GM11168 (cell line): ENCODE measurements at regions not wholly inside any gene's neighbourhood (a gene's known extent, or its start where the extent isn't known, plus 50 kb on each side); places are given as distances from the start of the nearest gene placed in this dataset.
"Not testable (repeated sequence)": the region's sequence is repeated elsewhere in the genome, so short reads cannot be mapped to it uniquely, and the experiment has no call there.

Source experiments
- in situ Hi-C: fragments of 300-500 bp; cut with MboI; formaldehyde crosslinking; loops from one replicate; pipeline ENCODE4 v1.12.0; 2022; ENCODE audit warnings: low sequenced_read_pairs; ENCODE audit not compliant: unreplicated experiment

DNA sequence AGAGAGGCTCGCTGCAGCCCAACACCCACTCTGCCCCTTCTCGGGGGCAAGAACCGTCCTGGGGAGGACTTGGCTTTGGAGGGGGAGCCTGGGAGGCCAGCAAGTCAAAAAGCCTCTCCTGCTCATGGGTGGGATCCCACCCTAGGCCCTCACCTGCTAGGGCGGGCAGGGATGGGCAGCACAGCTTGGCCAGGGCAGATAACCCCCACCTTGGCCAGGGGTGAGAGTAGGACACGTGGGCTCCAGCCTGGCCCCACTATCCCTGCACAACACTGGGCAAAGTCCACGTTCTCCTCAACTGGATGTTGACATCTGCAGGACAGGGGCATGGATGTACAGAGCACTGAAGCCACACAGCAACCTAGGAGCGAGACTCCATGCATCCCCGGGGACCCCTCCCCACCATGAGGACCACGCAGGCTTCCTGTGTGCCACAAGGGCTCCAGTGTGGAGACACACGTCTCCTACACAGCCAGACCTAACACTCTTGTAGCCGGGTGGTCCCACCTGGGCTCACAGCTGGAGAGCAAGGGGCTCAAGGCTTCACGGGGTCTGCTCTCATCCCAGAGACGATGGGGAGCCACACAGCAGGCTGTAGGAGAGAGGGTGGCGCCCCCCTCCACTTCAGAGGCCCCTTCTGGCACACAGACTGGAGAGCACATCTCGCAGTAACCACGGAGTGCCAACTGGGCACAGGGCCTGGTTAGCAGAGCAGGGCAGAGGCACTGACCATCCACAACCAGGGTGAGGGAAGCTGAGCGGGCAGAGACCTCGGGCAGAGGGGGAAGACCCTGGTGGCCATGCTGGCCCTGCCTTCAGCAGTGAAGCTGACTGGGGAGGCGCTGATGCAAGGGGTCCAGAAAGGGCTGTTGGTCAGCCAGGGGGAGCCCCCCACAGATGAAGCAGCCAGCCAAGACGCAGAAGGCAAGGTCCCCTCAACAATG lies 171.1 kb downstream of the CRYBB2 start:
- in situ Hi-C loops: no loop called here

DNA sequence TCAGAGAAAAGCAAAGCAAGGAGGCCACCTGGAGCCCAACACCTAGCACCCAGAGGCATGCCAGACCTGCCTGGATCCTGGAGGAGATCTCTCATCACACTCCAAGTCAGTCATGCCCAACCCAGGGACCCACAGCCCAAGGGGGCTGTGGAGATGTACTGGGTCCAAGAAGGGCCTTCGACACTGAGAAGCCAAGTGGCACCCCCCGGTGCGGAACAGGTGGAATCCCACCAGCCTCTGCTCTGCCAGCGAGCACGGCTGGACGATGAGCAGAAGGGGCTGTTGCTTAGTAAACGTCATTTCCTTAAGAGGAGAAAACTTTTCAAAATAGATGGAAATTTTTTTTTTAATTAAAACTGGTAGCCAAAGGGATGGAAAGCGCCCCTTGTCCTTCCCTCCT lies 171.9 kb upstream of the GRK3 start:
- in situ Hi-C loops: no loop called here

DNA sequence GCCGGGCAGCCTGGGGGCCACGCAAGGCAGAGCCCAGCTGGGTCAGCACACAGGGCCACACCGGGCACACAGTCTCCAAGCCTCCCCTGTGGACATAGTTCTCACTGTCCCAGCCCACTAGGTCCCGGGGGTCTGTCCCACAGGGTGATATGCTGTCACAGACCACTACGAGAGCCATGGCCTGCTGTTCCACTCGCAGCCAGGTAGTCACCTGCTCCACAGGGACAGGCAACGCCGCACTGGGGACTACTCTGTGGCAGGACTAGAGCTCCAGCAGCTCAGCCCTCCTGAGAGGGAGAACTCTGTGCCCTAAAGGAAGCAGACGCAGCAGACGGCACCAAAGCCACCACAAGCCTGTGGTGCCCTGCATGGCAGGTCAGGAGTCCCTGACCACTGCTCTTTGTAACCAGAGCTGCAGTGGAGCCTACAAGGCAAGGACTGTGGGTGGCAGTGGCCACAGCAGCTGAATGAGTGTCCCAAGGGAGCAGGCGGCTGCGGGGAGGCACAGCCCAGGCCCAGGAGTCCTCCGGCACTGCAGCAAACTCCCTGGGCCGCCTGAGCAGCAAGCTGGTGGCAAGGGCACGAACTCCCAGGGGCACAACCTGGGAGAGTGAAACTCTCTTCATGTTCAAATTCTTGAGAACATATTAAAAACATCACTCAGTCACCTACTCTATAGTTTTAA lies 171.2 kb upstream of the GRK3 start:
- in situ Hi-C loops: no loop called here

GRCh38 chr22:25395468-25395867 lies 169.0 kb upstream of the GRK3 start:
- in situ Hi-C loops: no loop called here

- in situ Hi-C loops: no loop called here
Measured at GRCh38 chr22:25395915-25396314, 168.6 kb upstream of the GRK3 start.

GRCh38 chr22:25396615-25397200 lies 167.8 kb upstream of the GRK3 start:
- in situ Hi-C loops: no loop called here

DNA sequence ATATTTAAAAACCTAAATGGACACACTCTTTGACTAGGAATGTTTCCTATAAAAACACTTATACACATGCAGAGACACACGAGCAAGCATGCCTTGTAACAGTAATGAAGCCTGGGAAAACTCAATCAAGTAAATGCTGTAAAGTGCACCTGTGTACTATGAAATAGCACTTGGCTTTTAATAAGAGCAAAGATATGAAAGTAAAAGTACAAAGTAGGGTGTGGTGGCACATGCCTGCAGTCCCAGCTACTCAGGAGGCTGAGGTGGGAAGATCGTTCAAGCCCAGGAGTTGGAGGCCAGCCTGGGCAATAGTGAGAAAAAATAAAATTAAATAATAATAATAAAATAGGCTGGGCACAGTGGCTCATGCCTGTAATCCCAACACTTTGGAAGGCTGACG lies 166.9 kb upstream of the GRK3 start:
- in situ Hi-C loops: no loop called here

- in situ Hi-C loops: not testable (repeated sequence)
Measured at GRCh38 chr22:25398591-25399062, 165.8 kb upstream of the GRK3 start.

GRCh38 chr22:25399649-25400151 lies 164.8 kb upstream of the GRK3 start:
- in situ Hi-C loops: no loop called here

DNA sequence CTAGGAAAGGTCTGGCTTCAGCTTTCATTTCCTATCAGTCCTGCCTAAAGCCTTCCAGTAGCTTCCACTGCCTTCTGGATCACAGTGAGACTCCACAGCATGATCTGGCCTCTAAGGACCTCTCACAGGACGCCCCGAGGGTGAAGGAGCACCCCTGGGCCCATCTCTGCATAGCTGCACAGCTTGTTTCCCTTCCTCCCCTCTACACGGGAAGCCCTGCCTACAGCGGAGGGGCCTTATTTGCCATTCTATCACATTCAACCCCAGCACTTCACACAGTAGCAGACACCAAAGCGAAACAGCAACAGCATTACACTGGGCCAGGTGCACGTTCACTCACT lies 162.3 kb upstream of the GRK3 start:
- in situ Hi-C loops: no loop called here

DNA sequence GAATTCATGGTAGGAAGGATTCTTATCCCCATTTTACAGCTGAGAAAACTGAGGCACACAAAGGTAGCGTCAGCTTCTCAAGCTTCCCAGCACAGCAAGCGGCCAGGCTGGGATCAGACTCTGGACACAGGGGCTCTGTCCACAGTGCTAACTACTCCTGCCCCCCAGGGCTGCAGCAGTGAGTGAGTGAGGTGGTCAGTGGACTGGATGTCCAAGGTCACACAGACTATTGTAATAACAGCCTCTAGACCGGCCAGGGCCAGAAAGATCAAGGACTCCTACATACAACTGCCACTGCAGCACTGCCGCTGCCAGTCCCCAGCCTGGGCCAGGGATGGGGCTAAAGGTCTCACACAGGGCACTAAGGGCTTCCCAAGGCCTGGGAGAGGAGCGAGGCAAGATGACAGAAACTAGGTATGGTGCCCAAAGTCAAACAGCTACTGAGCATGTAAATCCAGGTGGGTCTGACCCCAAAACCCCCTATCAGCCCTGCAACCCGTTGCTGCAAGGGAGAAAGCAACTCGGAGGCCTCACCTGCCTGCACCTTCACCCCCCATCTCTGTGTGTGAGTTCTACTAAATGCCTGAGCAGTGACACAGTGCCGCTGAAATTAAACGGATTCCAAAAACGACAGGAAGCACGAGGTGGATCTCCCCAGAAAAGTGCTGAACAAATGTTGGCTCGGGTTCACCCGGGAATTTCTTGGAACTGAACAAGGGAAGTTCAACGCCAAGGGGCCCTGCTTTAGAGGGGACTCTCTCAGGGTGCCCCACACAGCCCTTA lies 161.8 kb upstream of the GRK3 start:
- in situ Hi-C loops: no loop called here

DNA sequence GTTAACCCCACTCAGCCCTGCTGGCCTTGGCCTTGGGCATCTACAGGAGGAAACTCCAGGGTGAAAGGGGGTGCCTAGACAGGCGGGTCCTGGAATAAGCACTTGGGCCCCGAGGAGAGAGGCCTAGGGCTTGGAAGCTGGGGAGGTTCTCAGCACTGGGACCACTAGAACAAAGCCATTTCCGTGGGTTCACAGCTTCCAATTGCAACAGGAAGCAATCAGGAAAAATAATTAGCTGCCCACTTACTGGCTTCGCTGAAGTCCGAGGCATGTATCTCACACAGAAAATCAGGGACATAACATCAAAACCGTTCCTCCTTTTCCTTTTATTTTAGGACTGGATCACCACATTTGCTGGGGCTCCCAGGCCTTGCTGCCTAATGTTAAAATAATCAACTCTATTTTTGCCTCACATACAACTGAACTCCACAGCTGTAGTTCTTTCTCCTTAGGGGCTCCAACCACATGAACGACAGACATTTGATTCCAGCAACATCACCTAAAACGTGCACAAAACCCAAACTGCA lies 161.1 kb upstream of the GRK3 start:
- in situ Hi-C loops: no loop called here

DNA sequence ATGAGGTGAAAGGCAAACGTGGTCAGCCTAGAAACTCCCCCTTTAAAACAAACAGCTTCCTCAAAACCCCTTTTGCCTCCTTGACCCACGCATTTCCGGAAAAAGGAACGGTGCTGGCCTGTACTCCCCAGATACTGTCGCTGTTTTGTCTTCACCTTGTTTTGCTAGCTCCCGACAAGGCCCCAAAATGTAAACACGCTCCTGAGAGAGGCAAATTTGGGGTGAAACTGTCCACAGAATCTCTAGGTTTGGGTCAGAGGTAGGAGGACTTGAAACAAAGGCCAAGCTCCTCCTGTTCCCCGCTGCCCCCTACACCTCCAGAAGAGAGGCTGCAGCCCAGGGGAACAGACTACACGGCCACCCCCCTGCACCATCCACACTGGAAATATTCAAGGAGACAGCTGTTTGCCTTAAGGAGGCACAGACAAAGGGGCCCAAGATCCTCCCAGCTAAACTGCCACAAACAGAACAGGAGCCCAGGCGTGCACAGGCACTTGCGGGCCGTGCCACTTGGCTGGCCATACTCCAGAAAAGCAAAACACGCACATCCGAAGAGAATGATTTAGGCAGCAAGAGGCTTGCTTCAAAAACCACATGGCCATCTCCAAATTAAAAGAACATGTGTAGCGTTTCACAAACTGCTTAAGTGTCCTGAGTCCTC lies 160.5 kb upstream of the GRK3 start:
- in situ Hi-C loops: no loop called here

DNA sequence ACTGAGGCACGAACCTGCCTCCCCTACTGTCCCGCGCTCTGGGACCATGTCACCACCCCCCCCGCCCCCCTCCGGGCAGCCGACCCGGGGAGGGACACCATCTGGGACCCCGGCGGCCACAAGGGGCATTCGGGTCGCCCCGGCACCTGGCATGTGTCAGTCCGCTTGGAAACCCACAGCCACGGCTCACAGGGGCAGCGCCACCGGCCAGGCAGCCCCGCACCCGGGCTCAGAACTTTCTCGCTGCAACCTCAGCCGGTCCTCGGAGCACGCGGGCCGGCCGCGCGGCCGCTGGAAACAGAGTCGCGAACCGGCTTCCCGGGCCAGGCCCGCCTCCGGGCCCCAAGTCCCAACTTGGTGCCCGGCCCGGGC lies 159.9 kb upstream of the GRK3 start:
- in situ Hi-C loops: no loop called here

DNA sequence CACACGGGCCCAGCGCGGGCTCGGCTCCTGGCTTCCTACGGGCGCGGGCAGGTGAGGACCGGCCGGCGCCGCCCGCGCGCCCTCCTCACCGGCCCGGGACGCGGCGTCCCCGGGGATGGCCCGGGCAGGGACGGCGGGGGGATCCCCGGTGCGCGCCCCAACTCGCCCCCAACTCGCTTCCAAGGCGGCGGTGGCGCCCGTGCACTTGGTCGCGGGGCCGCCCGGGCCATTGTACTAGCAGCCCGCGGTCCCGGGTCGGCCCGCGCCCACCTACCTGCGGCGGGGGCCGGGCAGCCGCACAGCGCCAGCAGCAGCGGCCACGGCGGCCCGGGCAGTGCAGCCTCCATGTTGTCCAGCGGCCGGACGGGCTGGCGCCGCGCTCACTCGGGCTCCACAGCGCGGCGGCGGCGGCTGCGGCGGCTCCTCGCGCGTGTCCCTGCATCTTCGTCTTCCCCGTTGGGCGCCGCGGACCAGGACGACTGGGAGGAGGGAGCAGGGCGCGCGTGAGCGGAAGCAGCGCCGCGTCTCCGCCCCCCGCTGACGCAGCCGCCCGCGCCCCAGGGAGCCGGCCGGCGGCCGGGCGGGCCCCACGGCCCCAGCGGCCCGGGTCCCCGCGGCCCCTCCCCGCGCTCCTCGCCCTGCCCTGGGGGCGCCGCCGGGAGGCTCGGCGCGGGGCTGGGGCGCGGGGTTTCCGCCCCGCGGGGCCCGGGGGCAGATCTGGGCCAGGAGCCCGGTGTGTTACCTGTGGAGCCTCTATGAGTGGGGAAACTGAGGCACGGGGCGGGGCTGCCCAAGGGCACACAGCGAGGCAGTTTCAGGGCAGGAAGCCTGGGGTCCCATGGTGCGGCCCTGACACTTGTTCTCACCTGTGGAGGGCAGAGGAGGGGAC lies 159.3 kb upstream of the GRK3 start:
- in situ Hi-C loops: no loop called here

DNA sequence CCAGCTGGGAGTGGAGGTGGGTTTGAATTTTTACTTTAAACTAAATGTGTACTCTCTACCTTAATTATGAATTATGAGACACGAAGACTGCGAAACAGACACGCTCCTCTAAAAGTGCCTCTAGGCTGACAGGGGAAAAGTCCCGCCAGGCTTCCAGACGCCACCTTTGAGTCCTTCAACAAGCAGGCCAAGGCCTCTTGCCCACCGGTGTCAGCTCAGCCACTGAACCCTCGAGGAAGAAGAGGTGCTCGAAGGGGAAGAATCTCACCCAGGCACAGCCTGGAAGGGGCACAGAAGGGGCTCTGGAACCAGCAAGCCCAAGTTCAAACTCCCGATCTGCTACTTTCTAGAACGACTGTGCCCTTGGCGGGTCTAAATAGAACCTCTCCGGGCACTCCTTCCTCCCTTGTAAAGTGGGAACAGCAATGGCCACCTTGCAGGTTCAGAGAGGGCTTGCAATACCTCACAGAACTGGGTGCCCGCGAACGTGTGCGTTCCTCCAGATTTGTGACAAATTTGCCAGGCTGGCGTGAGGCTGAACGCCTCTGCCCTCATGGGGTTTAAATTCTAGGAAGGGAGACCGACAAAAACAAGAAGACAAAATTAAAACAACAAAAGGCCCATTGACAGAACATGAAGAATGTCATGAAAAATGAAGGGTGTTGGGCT lies 158.5 kb upstream of the GRK3 start:
- in situ Hi-C loops: no loop called here

GRCh38 chr22:25406510-25407210 lies 157.8 kb upstream of the GRK3 start:
- in situ Hi-C loops: no loop called here
